Thyroid gland (tissue), 4 donors: ENCODE measurements at regions not wholly inside any gene's neighbourhood (a gene's known extent, or its start where the extent isn't known, plus 50 kb on each side); places are given as distances from the start of the nearest gene placed in this dataset.

ENCODE experiments used
- DNase-seq, 2 donors: peaks; one replicate each; pipeline ENCODE4 v3.0.0-alpha.2; 2019
- H3K27ac ChIP-seq, 3 donors: fragments of 200-600 bp; sonication (generic); 1 replicate in 2 of 3; 2 replicates in 1 of 3; pipeline ENCODE4 v1.5.1; 2016 to 2019; ENCODE audit warnings: mild to moderate bottlenecking in 1 of 3, moderate library complexity in 1 of 3
- H3K27me3 ChIP-seq: fragments of 200-600 bp; sonication (generic); one replicate; pipeline ENCODE4 v1.5.1; 2019
- H3K36me3 ChIP-seq, 2 donors: fragments of 200-600 bp; sonication (generic); one replicate each; pipeline ENCODE4 v1.5.1; 2016 to 2019
- H3K4me1 ChIP-seq, 2 donors: fragments of 200-600 bp; sonication (generic); one replicate each; pipeline ENCODE4 v1.5.1; 2017 to 2019
- H3K4me3 ChIP-seq, 3 donors: fragments of 200-600 bp; sonication (generic); replicated peaks in 1 of 3; 1 replicate in 2 of 3; 2 replicates in 1 of 3; pipeline ENCODE4 v1.5.1; 2016; ENCODE audit warnings: mild to moderate bottlenecking in 1 of 3
- H3K9me3 ChIP-seq: fragments of 200-600 bp; sonication (generic); one replicate; pipeline ENCODE4 v1.5.1; 2017
- CTCF ChIP-seq, 6 experiments: fragments of 200-600 bp in 3 of 6; fragments of 450-650 bp in 3 of 6; sonication (generic) in 3 of 6; IDR thresholded peaks; one replicate each; pipeline ENCODE4 v1.5.1; 2016 to 2019; ENCODE audit warnings: antibody characterized with exemption in 6 of 6, mild to moderate bottlenecking in 2 of 6, inconsistent platforms in 1 of 6, moderate library complexity in 1 of 6
- POLR2A ChIP-seq, 2 donors: fragments of 450-650 bp; IDR thresholded peaks; one replicate each; pipeline ENCODE4 v1.6.1; 2017; ENCODE audit warnings: antibody characterized with exemption in 2 of 2, mild to moderate bottlenecking in 2 of 2, moderate library complexity in 1 of 2
- WGBS, 2 donors: methylation state at CpG; one replicate each; pipeline ENCODE4 v1.1.5; 2017; 5-methylcytosine and 5-hydroxymethylcytosine counted together
- intact Hi-C: fragments of 100-400 bp; cut with DNase I; formaldehyde crosslinking; loops from one replicate; pipeline ENCODE4 v1.15.1; 2023

- Histone ChIP-seq H3K4me3 (no peak overlapping the region), H3K27ac (no peak overlapping the region), H3K27me3 (no peaks in the 10 kb centered on the region), H3K4me1 (no peaks in the 10 kb centered on the region), H3K9me3 (no peaks in the 10 kb centered on the region), H3K36me3 (no peaks in the 10 kb centered on the region)
- intact Hi-C loops = no loop called here
- TF ChIP-seq POLR2A (IDR thresholded peaks at IDR 0.05) = no peak
- no peak for TF ChIP-seq CTCF (IDR thresholded peaks at IDR 0.05)
- DNase-seq = no peak
- 94% methylated on average over 1 of the region's 1 CpG for WGBS, 2 donors
These were observed 80.2 kb upstream of the PTPRR start for GRCh38 chr12:71000748-71001147.

- H3K27ac ChIP-seq = no peak overlapping the region
These were observed 79.7 kb upstream of the PTPRR start for GRCh38 chr12:71000255-71000654.

GRCh38 chr12:70994217-70994788 lies 73.8 kb upstream of the PTPRR start:
- intact Hi-C loops = no loop called here
- H3K4me3 ChIP-seq = no peak overlapping the region
- H3K9me3 ChIP-seq = no peaks in the 10 kb centered on the region
- WGBS, 2 donors = 55 to 64% methylated on average over 5 of the region's 5 CpGs
- DNase-seq = no peak
- TF ChIP-seq POLR2A (IDR thresholded peaks at IDR 0.05) (no peak), CTCF (IDR thresholded peaks at IDR 0.05) (no peak)
- peak overlapping the region in 2 of 3 donors; percentile 6 to 27 for H3K27ac ChIP-seq
- peaks cover 0 to 3% of the 10 kb centered on the region in 2 donors for H3K4me1 ChIP-seq
- H3K36me3 ChIP-seq = no peaks in the 10 kb centered on the region
- H3K27me3 ChIP-seq = no peaks in the 10 kb centered on the region

More at GRCh38 chr12:71000255-71000654, 79.7 kb upstream of the PTPRR start:
- intact Hi-C loops = no loop called here
- Histone ChIP-seq H3K4me1 (no peaks in the 10 kb centered on the region), H3K4me3 (no peak overlapping the region), H3K9me3 (no peaks in the 10 kb centered on the region), H3K36me3 (no peaks in the 10 kb centered on the region), H3K27me3 (no peaks in the 10 kb centered on the region)
- TF ChIP-seq POLR2A (IDR thresholded peaks at IDR 0.05) (no peak), CTCF (IDR thresholded peaks at IDR 0.05) (no peak)
- WGBS, 2 donors = 61 to 64% methylated on average over 2 of the region's 2 CpGs
- DNase-seq = no peak

GRCh38 chr12:70989232-70989631 lies 68.7 kb upstream of the PTPRR start:
- TF ChIP-seq CTCF (IDR thresholded peaks at IDR 0.05) (no peak), POLR2A (IDR thresholded peaks at IDR 0.05) (no peak)
- DNase-seq = no peak
- H3K27me3 ChIP-seq = no peaks in the 10 kb centered on the region
- no peak overlapping the region for H3K4me3 ChIP-seq
- no peaks in the 10 kb centered on the region for H3K36me3 ChIP-seq
- WGBS, 2 donors = 77 to 80% methylated on average over 2 of the region's 2 CpGs
- intact Hi-C loops = no loop called here
- H3K4me1 ChIP-seq = no peaks in the 10 kb centered on the region
- H3K9me3 ChIP-seq = no peaks in the 10 kb centered on the region
- H3K27ac ChIP-seq = no peak overlapping the region

GRCh38 chr12:70985850-70986249 lies 65.3 kb upstream of the PTPRR start:
- WGBS, 2 donors = 83% methylated on average over 1 of the region's 1 CpG
- no peak for TF ChIP-seq CTCF (IDR thresholded peaks at IDR 0.05)
- no peak for TF ChIP-seq POLR2A (IDR thresholded peaks at IDR 0.05)
- Histone ChIP-seq H3K4me1 (no peaks in the 10 kb centered on the region), H3K9me3 (no peaks in the 10 kb centered on the region), H3K36me3 (no peaks in the 10 kb centered on the region), H3K27ac (no peak overlapping the region), H3K27me3 (no peaks in the 10 kb centered on the region), H3K4me3 (no peak overlapping the region)
- intact Hi-C loops = no loop called here
- DNase-seq = no peak
